ENCODE measurements at regions not wholly inside any gene's neighbourhood (a gene's known extent, or its start where the extent isn't known, plus 50 kb on each side); places are given as distances from the start of the nearest gene placed in this dataset.
A peak's percentile ranks its signal among the peaks of the same experiment; 100 is the strongest.
"Not testable (repeated sequence)": the region's sequence is repeated elsewhere in the genome, so short reads cannot be mapped to it uniquely, and the experiment has no call there.

DNA sequence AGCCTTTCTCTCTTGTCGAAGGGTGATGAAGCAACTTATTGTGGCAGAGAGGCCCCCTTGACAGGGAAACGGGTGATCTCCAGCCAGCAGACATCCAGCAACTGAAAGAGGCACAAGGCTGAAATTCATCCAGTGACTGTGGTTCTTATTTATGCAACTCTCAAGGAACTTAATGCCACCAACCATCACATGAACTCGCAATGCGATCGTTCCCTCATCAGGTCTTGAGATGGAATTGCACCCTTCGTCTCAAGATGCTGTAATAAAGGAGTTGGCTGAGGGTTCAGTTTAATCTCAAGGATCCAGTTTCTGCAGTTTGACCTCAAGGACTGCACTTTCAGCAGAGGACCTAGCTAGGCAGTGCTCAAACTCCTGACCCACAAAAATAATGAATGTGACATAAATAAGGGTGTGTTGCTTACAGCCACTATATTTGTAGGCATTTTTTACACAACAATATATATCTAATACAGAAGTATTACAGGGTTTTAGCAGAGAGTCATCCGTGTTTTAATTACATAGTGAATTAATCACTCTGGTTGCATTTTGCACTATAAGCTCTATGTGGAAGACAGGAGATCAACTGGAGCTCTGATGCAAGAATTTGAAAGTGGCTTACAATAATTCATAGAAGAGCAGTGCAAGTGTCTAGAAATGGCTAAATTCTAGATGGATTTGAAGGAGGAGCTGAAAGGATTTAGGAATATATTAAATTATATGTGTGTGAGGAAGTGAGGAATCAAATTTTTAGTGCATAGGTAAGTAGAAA, 957.8 kb upstream of the CTNND2 start:
- no peak for DNase-seq

DNA sequence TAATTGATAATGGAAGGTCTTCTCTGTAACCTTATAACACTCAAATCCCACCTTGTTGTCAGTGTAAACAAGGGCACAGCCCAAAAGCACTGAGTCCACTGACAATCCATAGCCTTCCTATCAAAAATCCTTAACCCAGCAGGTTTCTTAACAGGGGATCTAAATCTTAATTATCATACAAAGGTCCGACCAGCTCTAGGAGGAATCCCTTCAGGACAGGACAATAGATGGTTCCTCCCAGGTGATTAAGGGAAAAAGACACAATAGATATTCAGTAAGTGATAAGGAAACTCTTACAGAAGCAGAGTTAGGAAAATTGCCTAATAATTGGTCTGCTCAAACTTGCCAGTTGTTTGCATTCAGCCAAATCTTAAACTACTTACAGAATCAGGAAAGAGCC, 951.9 kb upstream of the CTNND2 start:
- not testable (repeated sequence) for DNase-seq

DNA sequence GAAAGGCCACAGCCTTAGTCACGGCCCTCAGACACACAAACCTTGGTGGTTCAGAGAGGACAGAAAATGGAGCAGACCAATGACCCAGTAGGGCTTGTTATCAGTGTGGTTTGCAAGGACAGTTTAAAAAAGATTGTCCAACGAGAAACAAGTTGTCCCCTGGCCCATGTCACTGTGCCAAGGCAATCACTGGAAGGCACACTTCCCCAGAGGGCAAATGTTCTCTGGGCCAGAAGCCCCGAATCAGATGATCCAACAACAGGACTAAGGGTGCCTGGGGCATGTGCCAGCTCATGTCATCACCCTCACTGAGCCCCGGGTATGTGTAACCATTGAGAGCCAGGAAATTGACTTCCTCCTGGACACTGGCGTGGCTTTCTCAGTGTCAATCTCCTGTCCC, 950.1 kb upstream of the CTNND2 start:
- DNase-seq, result no peak

DNA sequence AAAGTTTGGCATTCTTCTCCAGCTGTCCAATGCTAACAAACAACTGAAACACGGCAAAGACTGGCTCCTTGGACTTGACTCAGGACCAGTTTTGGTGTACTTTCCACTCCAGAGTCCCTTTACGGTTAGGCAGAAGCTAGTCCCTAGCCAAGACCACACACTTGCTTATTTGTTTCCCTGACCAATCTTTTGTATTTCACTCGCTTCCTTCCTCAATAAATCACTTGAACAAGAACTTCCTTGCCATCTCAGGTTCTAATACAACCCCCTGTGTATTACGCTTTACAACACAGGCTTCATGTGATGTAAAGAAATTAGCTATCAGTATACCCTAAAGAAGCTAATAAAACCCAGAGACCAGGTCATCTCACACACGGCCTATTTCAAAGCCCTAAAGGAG, 947.5 kb upstream of the CTNND2 start:
- DNase-seq, result no peak

DNA sequence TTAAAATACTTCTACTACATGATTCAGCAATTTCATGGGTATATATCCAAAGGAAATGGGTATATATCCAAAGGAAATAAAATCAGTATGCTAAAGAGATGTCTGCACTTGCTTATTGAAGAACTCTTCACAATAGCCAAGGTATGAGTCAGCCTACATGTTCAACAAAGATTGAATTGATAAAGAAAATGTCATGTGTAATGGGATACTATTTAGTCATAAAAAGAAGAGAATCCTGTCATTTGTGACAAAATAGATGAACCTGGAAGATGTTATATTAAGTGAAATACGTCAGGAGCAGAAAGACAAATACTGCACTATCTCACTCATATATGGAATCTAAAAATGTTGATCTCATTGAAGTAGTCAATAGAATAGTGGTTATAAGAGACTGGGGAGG, 944.5 kb upstream of the CTNND2 start:
- DNase-seq, result no peak

DNA sequence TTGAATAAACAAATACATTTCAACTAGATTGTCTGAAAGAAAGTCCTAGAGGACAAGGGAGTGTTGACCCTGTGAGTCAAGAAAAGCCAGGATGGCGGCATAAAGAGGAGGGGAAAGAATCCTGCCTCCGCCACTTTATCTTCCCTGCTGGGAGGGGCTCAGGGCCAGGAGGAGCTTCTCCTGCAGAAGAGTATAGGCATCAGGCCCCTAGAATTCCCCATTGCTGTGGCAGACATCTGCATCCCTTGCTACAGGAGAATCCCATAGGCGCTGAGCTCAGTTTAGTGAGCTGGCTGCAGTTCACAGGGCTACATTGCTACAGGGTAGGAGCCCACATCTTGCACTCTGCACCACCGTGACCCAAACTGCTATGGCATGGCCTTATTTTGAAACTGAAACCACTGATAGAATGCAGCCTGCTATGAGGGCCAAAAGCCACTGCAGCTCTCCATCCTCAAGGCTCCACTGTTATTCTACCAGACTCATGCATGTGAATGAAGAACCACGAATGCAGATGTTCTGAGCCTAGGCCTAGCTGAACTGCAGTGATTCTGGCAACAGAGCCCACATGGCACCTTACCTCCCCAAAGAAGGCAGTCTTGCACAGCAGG, 941.4 kb upstream of the CTNND2 start:
- no peak for DNase-seq

DNA sequence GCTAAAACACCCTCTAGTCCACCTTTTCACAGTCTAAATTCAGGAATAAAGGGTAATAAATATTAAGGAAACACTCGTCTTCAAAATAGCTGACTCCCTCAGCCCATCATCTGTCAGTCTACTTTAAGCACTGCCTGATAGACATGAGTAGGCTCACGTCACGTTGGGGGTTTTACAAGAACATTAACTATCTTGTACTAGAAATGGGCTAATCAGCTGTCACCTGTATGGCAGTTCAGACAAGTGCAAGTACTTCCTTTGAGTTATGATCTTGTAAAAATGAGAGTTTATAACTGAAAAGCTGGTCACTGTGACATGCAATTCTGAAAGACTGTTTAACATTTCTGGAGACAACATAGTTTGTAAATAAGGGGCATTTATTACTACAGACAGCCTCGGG, 936.7 kb upstream of the CTNND2 start:
- no peak for DNase-seq

DNA sequence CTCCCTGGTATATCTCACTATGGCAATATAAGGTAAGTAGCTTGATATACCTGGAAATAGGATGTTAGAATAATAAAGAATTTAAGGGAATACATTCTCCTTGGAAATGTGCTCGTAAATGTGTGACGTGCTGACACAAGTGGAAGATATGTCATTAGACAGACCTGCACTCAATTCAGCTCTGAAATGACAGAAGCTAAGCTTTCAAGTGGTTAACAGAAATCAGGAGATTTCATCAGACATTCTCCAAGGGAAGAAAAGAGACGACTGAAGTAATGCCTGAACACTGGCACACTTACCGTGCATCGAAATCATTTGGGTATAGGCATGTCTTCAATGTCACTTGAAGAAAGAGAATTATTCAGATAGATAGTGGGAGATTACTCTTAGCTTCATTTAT, 933.3 kb upstream of the CTNND2 start:
- no peak for DNase-seq

DNA sequence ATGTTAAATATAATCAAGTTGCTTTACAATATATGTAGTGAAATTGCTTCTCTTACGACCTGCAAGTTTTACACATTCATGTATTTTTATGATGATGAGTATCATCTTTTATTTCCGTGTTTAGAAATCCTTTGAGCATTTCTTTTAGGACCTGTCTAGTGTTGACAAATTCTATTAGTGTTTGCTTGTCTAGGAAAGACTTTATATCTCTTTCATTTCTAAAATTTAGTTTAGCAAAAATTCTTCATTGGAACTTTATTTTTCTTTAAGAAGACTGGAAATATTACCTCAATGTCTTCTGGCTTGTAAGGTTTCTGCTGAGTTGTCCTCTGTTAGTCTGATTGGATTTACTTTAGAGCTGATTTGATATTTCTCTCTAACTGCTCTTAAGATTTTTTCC, 920.9 kb upstream of the CTNND2 start:
- no peak for DNase-seq

DNA sequence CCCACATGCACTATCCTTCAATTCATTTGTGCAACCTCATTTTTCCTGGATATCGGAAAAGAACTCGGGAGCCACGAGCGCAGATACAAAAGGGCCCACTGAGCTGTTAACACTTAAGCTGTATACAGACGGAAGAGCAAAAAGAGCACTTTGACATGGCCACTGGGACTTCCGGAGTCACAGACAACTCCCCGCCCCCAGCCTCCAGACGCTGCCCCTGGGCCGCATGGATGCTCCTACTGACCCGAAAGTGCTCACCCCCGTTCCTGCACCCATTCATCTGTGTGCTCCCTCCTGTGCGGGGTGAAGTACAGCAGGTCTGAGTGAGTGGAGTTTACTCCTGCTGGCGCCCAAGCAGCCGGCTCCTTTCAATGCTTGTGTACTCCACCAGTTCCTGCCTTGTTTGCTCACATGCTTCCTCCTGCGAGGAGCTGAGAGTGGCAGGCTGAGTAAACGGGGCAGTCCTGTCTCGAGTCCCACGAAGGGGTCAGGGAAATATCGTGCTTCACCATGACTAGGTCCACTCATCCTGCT, 901.0 kb upstream of the CTNND2 start:
- no peak for DNase-seq

DNA sequence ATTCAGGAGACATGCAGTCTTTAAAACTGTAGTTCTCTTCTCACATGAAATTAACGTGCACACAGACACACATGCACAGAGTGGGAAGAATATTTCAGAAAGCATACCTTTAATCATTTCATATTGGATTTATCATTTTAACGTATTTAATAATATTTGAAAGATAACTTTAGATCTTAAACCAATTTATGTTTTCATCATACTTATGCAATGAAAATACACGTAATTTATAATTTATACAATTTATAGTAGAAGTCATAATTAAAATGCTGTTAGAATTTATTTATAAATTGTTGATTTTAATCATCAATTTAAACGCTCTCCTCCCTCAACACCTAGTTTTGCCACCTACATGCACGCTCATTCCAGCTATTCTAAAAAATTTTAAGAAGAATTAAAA, 894.9 kb upstream of the CTNND2 start:
- no peak for DNase-seq

DNA sequence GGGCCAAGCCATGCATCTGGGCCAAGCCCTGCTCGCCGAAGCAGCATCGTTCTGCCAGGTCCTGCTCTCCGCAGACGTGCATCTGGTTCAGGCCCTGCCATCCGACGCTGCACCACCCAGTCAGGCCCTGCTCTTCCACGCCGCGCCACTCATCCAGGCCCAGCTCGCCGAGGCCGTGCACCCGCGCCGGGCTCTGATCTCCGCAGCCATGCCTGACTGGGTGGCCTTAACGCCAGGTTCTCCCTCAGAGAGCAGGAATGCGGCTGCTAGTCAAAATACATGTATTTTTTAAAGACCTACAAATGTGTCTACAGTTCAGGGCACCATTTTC, 891.1 kb upstream of the CTNND2 start:
- no peak for DNase-seq

DNA sequence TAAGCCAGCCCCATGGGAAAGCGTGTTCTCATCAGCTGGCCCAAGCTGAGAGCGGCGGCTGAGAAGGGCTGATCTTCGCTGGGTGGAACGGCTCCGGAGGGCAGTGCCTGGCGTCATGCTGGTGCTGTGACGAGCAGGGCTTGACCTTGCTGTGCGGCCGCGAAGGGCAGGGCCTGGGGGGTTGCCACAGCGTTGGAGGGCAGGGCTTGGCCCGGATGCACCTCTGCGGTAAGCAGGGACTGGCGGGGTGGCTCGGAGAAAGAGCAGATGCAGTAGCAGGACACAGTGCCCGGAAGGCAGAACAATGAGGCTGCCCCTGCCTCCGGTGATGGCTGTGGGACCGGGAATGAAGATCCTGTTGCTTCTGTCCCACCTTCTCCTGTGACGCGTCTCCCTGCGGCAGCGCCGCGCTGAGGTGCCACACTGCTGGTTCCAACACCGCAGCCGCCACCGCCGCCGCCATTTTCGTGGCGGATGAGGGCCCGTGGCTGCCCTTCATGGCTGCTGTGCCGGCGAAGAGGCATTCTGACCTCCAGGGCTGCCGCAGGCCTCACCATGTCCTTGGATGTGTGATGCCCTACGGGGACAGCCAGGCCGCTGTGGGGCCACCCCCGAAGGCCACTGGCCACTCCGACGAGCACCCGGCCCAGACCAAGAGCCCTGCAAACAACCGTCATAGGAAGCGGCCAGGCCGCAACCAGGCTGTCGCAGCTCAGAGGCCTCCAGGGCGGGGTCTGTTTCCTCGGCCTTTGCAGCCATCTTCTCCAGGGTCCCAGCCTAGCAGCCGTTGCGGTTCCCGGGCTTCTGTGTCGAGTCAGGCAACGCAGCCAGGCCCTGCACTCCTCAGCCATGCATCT, 890.5 kb upstream of the CTNND2 start:
- peak; percentile 8 for DNase-seq

DNA sequence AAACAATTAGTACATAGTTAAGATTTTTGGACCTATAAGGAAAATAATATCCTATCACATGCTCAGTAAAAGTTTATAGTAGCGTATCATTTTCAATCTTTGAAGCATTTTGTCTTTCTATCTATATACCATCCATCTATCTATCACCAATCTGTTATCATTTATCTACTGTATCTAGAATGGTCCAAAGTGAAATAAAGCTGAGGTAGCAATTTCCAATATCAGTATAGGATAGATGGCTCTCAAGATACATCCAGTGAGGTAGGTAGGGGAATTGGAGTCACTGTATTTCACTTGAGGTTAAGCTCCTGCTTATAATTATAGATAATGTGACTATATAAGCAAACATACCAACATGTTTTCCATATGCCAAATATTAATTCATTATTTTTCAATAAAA, 889.1 kb upstream of the CTNND2 start:
- DNase-seq, result no peak

DNA sequence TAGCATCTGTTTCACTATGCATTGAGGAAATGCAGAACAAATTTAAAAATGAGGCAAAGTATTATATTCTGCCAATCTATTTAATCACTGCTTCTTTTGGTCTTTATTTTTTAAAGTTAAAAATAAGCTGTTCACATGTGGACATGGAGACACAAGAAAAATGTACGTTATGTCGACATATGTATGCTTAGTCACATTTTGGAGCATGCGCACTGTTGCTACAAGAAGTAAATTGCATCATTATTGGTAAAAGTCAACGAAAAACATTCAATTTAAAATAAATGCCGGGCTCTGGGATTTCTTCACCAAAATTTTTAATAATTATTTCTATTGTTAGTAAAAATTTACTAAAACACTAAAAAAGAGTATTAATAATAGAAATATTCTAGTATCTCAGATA, 876.3 kb upstream of the CTNND2 start:
- no peak for DNase-seq

DNA sequence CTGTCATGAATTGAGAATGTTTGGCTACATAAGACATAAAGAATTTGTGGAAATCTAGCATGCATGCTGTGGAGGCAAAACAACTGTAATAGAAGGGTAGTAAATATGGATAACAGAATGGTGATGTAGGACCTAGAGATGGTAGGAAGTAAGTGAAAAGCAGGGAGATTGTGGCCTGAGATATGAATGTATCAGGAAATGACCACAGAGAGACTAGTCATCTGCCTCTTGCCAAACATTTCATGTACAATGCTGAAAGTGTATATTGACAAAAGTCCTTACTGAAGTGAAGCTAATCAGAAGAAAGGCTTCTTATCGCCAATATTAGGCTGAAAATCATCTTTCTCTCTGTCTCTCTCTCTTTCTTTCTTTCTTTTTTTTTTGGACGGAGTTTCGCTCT, 873.1 kb upstream of the CTNND2 start:
- DNase-seq, result no peak

DNA sequence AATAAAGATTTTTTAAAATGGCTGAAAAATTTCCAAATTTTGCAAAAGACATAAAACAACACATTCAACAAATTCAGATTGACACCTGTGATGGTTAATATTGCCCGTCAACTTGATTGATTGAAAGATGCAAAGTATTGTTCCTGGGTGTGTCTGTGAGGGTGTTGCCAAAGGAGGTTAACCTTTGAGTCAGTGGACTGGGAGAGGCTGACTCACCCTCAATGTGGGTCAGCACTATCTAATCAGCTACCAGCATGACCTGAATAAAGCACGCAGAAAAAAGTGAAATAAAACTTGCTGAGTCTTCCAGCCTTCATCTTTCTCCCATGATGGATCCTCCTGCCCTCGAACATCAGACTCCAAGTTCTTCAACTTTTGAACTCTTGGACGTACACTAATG, 868.0 kb upstream of the CTNND2 start:
- DNase-seq, result no peak

DNA sequence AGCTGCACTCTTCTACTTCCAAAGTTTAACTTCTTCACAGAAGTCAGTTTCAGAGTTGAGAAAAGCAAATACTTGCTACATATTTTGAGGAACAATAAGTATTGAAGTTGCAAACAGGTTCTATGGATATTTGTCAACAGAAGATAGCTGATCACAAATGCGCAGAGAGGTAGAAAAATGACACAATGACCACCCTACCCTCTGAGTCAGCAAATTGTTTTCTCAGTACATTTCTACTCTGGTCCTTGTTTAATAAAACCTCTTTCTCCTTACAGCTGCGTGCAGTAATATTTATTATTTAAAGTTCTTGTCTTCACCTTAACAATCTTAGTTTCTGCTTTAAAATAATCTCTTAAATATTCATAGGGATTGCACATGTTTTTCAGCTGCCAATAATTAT, 855.1 kb upstream of the CTNND2 start:
- DNase-seq, result no peak

DNA sequence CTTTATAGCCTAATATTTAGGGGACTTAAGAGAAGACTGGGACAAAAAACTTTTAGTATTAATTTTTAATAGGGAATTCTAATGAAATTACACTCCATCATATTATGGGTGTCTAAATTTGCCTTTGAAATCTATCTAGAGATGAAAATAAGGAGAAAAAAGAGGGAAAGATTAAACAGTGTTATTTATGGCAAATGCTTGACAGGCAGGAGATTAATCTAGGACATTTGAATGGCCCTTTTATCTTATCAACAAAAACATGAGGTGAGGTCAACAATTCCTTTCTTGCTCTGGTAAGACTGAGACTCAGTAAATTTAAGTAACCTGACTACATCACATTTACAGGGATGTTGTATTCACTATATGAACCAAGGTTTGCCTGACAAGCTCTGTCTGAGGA, 852.8 kb upstream of the CTNND2 start:
- no peak for DNase-seq

DNA sequence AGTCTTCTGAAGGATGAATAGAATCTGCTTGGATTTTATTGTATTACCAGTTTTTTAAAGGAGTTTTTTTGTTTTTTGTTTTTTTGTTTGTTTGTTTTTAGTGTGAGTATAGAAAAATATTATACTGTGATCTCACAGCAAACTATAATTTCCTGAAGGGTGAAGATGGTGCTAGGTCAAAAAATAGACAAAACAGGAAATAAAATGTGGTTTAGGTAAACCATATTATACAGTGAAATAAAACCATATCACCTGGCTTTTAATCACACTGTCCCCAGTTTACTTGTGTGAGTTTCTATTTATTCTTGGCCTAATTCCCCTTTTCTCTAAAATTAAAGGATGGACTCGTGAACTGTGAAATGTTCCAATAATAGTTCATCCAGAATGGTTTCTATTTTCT, 841.3 kb upstream of the CTNND2 start:
- no peak for DNase-seq

DNA sequence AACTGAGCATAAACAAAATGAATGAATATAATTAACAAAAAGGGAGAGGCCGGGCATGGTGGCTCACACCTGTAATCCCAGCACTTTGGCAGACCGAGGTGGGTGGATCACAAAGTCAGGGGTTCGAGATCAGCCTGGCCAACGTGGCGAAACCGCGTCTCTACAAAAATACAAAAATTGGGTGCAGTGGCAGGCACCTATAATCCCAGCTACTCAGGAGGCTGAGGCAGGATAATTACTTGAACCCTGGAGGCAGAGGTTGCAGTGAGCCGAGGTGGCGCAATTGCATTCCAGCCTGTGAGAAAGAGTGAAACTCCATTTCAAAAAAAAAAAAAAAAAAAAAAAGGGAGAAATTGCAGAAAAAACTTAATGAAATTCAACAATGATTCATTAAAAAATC, 839.3 kb upstream of the CTNND2 start:
- DNase-seq, result no peak

DNA sequence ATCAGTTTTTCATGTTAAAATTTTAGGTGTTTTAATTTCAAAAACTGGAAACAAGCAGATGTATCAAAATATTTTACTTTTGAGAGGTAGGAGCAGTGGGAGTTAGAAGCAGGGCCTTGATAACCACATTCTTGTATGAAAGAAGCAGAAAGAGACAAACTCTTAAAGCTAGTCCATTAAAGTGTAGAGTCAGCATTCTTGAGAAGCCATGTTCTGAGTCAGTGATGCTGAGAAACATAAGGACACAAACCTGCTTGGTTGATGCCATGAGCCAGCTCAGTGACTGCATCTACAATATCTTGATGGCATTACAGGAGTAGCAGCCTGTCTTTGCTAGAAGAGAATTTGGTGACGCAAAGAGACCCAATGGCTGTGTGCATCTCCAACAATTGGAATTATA, 826.1 kb upstream of the CTNND2 start:
- no peak for DNase-seq

DNA sequence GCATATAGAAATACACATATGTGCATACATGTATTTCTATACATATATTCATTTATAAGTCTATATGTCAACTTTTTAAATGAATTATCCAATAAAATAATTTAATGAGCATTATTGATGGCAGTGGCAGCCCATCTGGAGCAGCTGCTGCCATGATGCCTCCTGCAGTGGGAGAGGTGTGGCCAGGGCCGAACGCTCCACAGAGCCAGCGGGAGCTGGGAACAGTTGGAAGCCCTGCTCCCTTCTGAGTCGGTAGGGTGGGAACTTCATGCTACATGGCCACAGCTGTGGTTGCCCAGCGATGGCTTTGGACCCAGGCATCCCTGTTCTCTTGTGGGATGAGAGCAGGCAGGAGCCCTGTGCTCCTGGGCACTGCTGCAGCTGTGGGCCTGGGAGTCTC, 812.4 kb upstream of the CTNND2 start:
- DNase-seq, result no peak

DNA sequence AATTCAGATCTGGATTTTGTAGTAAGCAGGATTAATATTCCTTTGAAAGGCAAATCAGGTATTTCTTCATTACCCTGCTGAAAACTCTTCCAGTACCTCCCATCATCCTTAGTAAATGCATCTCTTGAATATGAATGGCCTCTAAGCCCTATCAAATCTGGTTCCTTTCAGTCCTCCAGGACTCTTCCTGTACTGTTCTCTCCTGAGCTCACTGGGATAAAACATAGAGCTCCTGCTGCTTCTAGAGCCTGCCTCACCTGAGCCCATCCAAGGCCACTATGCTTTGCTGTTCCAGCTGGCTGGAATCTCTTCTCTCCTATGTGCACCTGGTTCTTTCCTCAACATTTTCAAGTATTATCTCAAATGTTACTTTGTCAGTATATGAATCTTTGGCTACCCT, 803.3 kb upstream of the CTNND2 start:
- DNase-seq, result no peak

Measured in activated gamma-delta T cell (primary cell).